ENCODE measurements at regions not wholly inside any gene's neighbourhood (a gene's known extent, or its start where the extent isn't known, plus 50 kb on each side); places are given as distances from the start of the nearest gene placed in this dataset.

GRCh38 chr12:123100882-123101281, 50.0 kb downstream of the PITPNM2 start:
- no peak for DNase-seq (ENCODE audit: low read depth in 4 of 4, low spot score in 3 of 4)

- DNase-seq (ENCODE audit: low read depth in 4 of 4, low spot score in 3 of 4) = no peak
Observed at GRCh38 chr12:123100450-123100849, 50.4 kb downstream of the PITPNM2 start.

GRCh38 chr12:123099560-123100192, 51.2 kb downstream of the PITPNM2 start:
- DNase-seq (ENCODE audit: low read depth in 4 of 4, low spot score in 3 of 4) = no peak

- no peak for DNase-seq (ENCODE audit: low read depth in 4 of 4, low spot score in 3 of 4)
Observed at GRCh38 chr12:123098780-123099179, 52.1 kb downstream of the PITPNM2 start.

GRCh38 chr12:123097561-123098084, 53.3 kb downstream of the PITPNM2 start:
- peak in 1 of 4 donors; percentile 39 for DNase-seq (ENCODE audit: low read depth in 4 of 4, low spot score in 3 of 4)

GRCh38 chr12:123096741-123097140, 54.1 kb downstream of the PITPNM2 start:
- DNase-seq (ENCODE audit: low read depth in 4 of 4, low spot score in 3 of 4) = no peak

GRCh38 chr12:123096182-123096581, 54.7 kb downstream of the PITPNM2 start:
- no peak for DNase-seq (ENCODE audit: low read depth in 4 of 4, low spot score in 3 of 4)

GRCh38 chr12:123095078-123095881, 55.6 kb downstream of the PITPNM2 start:
- DNase-seq (ENCODE audit: low read depth in 4 of 4, low spot score in 3 of 4) = no peak

GRCh38 chr12:123094349-123095077, 56.4 kb downstream of the PITPNM2 start:
- DNase-seq (ENCODE audit: low read depth in 4 of 4, low spot score in 3 of 4) = peak in 2 of 4 donors; percentile 43 to 45

- no peak for DNase-seq (ENCODE audit: low read depth in 4 of 4, low spot score in 3 of 4)
Observed at GRCh38 chr12:123092866-123093265, 58.0 kb downstream of the PITPNM2 start.

- DNase-seq (ENCODE audit: low read depth in 4 of 4, low spot score in 3 of 4) = no peak
Observed at GRCh38 chr12:123091230-123092150, 59.4 kb downstream of the PITPNM2 start.

- no peak for DNase-seq (ENCODE audit: low read depth in 4 of 4, low spot score in 3 of 4)
Observed at GRCh38 chr12:123089631-123090353, 61.1 kb downstream of the PITPNM2 start.

- DNase-seq (ENCODE audit: low read depth in 4 of 4, low spot score in 3 of 4) = no peak
Observed at GRCh38 chr12:123089140-123089539, 61.8 kb downstream of the PITPNM2 start.

GRCh38 chr12:123085730-123086487, 65.0 kb downstream of the PITPNM2 start:
- DNase-seq (ENCODE audit: low read depth in 4 of 4, low spot score in 3 of 4) = no peak

- no peak for DNase-seq (ENCODE audit: low read depth in 4 of 4, low spot score in 3 of 4)
Observed at GRCh38 chr12:123085066-123085465, 65.8 kb downstream of the PITPNM2 start.

GRCh38 chr12:123083661-123084571, 67.0 kb downstream of the PITPNM2 start:
- no peak for DNase-seq (ENCODE audit: low read depth in 4 of 4, low spot score in 3 of 4)

GRCh38 chr12:123080634-123081033, 70.3 kb downstream of the PITPNM2 start:
- DNase-seq (ENCODE audit: low read depth in 4 of 4, low spot score in 3 of 4) = no peak
